DND-41 (cell line): ENCODE measurements at regions not wholly inside any gene's neighbourhood (a gene's known extent, or its start where the extent isn't known, plus 50 kb on each side); places are given as distances from the start of the nearest gene placed in this dataset.

Source experiments
- ATAC-seq: fragments of 200-7000 bp; cut with Tn5 transposase; 3 replicates; pipeline ENCODE4 v1.9.1; 2021; ENCODE audit warnings: low read depth; ENCODE audit not compliant: insufficient read depth
- DNase-seq: peaks from one replicate; pipeline ENCODE4 v3.0.0-alpha.2; 2020
- H2AFZ ChIP-seq: 2 replicates; pipeline ENCODE4 v1.6.0; 2012; ENCODE audit warnings: low read depth, low read length
- H3K27ac ChIP-seq: 2 replicates; pipeline ENCODE4 v1.5.1; 2012; ENCODE audit warnings: low read length, inconsistent platforms
- H3K27me3 ChIP-seq: fragments of 200-600 bp; sonication (generic); 2 replicates; pipeline ENCODE4 v1.6.0; 2012; ENCODE audit warnings: low read length, mild to moderate bottlenecking, inconsistent platforms; ENCODE audit not compliant: insufficient read depth, poor library complexity
- H3K36me3 ChIP-seq: 2 replicates; pipeline ENCODE4 v1.5.1; 2012; ENCODE audit warnings: low read length, inconsistent platforms; ENCODE audit not compliant: insufficient read depth
- H3K4me1 ChIP-seq: 2 replicates; pipeline ENCODE4 v1.5.1; 2012; ENCODE audit warnings: mild to moderate bottlenecking, low read length; ENCODE audit not compliant: insufficient read depth
- H3K4me2 ChIP-seq: 2 replicates; pipeline ENCODE4 v1.6.0; 2012; ENCODE audit warnings: mild to moderate bottlenecking, moderate library complexity, low read length, inconsistent platforms; ENCODE audit not compliant: insufficient read depth
- H3K4me3 ChIP-seq, 2 experiments: fragments of 200-600 bp in 1 of 2; shearing (Covaris generic) in 1 of 2; 2 replicates each; pipeline ENCODE4 v1.5.1; 2012 to 2016; ENCODE audit warnings: inconsistent platforms in 2 of 2, low read length in 2 of 2, mild to moderate bottlenecking in 2 of 2, low read depth in 1 of 2, moderate library complexity in 1 of 2
- H3K79me2 ChIP-seq: 2 replicates; pipeline ENCODE4 v1.6.0; 2012; ENCODE audit warnings: low read length, inconsistent platforms; ENCODE audit not compliant: insufficient read depth
- H3K9ac ChIP-seq: 2 replicates; pipeline ENCODE4 v1.6.0; 2012; ENCODE audit warnings: low read depth, mild to moderate bottlenecking, inconsistent platforms, low read length, moderate library complexity
- H3K9me3 ChIP-seq: 2 replicates; pipeline ENCODE4 v1.5.1; 2012; ENCODE audit warnings: low read length, moderate library complexity, mild to moderate bottlenecking, inconsistent platforms; ENCODE audit not compliant: insufficient read depth, severe bottlenecking
- H4K20me1 ChIP-seq: 2 replicates; pipeline ENCODE4 v1.6.0; 2012; ENCODE audit warnings: low read length; ENCODE audit not compliant: insufficient read depth
- CTCF ChIP-seq: IDR thresholded peaks from 2 replicates; pipeline ENCODE4 v1.5.1; 2012; ENCODE audit warnings: borderline replicate concordance, low read length, moderate library complexity, mild to moderate bottlenecking; ENCODE audit not compliant: poor library complexity, severe bottlenecking; ENCODE audit errors: extremely low read depth
- EZH2 ChIP-seq: IDR thresholded peaks from 3 replicates; pipeline ENCODE4 v1.6.1; 2012; ENCODE audit warnings: borderline replicate concordance, low read depth, mild to moderate bottlenecking, moderate library complexity, low read length, inconsistent platforms; ENCODE audit not compliant: severe bottlenecking

- Histone ChIP-seq H3K79me2 (no peaks in the 10 kb centered on the region), H3K27me3 (no peaks in the 10 kb centered on the region), H3K4me2 (no peak overlapping the region), H3K9me3 (no peaks in the 10 kb centered on the region), H3K4me3 (no peak overlapping the region), H3K4me1 (no peaks in the 10 kb centered on the region), H3K36me3 (no peaks in the 10 kb centered on the region), H2AFZ (no peak overlapping the region), H4K20me1 (no peaks in the 10 kb centered on the region), H3K27ac (no peak overlapping the region), H3K9ac (no peak overlapping the region)
- ATAC-seq (no peak), DNase-seq (no peak)
- TF ChIP-seq CTCF (no peak), EZH2 (no peak)
Measured at GRCh38 chr10:130958003-130958402, 353.5 kb downstream of the TCERG1L start.

- TF ChIP-seq CTCF: no peak
- TF ChIP-seq EZH2: no peak
Measured at GRCh38 chr10:130958981-130959751, 352.4 kb downstream of the TCERG1L start.

GRCh38 chr10:130959752-130960195, 351.7 kb downstream of the TCERG1L start:
- ATAC-seq: no peak
- H4K20me1 ChIP-seq: no peaks in the 10 kb centered on the region
- H3K9ac ChIP-seq: no peak overlapping the region
- TF ChIP-seq EZH2 (no peak), CTCF (no peak)
- H3K9me3 ChIP-seq: no peaks in the 10 kb centered on the region
- H3K27ac ChIP-seq: no peak overlapping the region
- H3K4me2 ChIP-seq: no peak overlapping the region
- H3K4me3 ChIP-seq: no peak overlapping the region
- no peaks in the 10 kb centered on the region for H3K79me2 ChIP-seq
- no peak overlapping the region for H2AFZ ChIP-seq
- H3K27me3 ChIP-seq: no peaks in the 10 kb centered on the region
- no peak for DNase-seq
- H3K4me1 ChIP-seq: no peaks in the 10 kb centered on the region
- no peaks in the 10 kb centered on the region for H3K36me3 ChIP-seq

More at GRCh38 chr10:130958981-130959751, 352.4 kb downstream of the TCERG1L start:
- H3K36me3 ChIP-seq: no peaks in the 10 kb centered on the region
- no peaks in the 10 kb centered on the region for H3K27me3 ChIP-seq
- H3K27ac ChIP-seq: no peak overlapping the region
- ATAC-seq: no peak
- DNase-seq: no peak
- H2AFZ ChIP-seq: no peak overlapping the region
- H4K20me1 ChIP-seq: no peaks in the 10 kb centered on the region
- no peaks in the 10 kb centered on the region for H3K9me3 ChIP-seq
- no peak overlapping the region for H3K4me2 ChIP-seq
- H3K79me2 ChIP-seq: no peaks in the 10 kb centered on the region
- H3K9ac ChIP-seq: no peak overlapping the region
- H3K4me3 ChIP-seq: no peak overlapping the region
- H3K4me1 ChIP-seq: no peaks in the 10 kb centered on the region
